Bronchial epithelial cell (primary cell): ENCODE measurements at regions not wholly inside any gene's neighbourhood (a gene's known extent, or its start where the extent isn't known, plus 50 kb on each side); places are given as distances from the start of the nearest gene placed in this dataset.

Experiments used
- DNase-seq: peaks from one replicate; pipeline ENCODE4 v3.0.0-alpha.2; 2010; ENCODE audit warnings: low read depth
- FAIRE-seq: peaks from 2 replicates; lab custom pipeline; 2011; peaks lifted over from hg19 to GRCh38; lab: Jason Lieb, UNC
- H3K27me3 ChIP-seq: 2 replicates; pipeline ENCODE4 v1.5.1; 2011; ENCODE audit warnings: low read length; ENCODE audit not compliant: control insufficient read depth, insufficient read depth
- H3K36me3 ChIP-seq: 2 replicates; pipeline ENCODE4 v1.5.1; 2011; ENCODE audit warnings: low read length; ENCODE audit not compliant: control insufficient read depth, insufficient read depth
- H3K4me3 ChIP-seq: 2 replicates; pipeline ENCODE4 v1.5.1; 2011; ENCODE audit warnings: mild to moderate bottlenecking, low read depth, low read length, control low read depth
- TF ChIP-seq, protein P1 (sequence below): IDR thresholded peaks from 2 replicates; pipeline ENCODE4 v1.5.1; 2011; ENCODE audit warnings: mild to moderate bottlenecking, moderate library complexity, low read length, control low read depth, inconsistent platforms; ENCODE audit not compliant: insufficient read depth, severe bottlenecking

- FAIRE-seq (no peak), DNase-seq (no peak)
- TF ChIP-seq, protein P1, sequence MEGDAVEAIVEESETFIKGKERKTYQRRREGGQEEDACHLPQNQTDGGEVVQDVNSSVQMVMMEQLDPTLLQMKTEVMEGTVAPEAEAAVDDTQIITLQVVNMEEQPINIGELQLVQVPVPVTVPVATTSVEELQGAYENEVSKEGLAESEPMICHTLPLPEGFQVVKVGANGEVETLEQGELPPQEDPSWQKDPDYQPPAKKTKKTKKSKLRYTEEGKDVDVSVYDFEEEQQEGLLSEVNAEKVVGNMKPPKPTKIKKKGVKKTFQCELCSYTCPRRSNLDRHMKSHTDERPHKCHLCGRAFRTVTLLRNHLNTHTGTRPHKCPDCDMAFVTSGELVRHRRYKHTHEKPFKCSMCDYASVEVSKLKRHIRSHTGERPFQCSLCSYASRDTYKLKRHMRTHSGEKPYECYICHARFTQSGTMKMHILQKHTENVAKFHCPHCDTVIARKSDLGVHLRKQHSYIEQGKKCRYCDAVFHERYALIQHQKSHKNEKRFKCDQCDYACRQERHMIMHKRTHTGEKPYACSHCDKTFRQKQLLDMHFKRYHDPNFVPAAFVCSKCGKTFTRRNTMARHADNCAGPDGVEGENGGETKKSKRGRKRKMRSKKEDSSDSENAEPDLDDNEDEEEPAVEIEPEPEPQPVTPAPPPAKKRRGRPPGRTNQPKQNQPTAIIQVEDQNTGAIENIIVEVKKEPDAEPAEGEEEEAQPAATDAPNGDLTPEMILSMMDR: no peak
- Histone ChIP-seq H3K27me3 (no peaks in the 10 kb centered on the region), H3K4me3 (no peak overlapping the region), H3K36me3 (no peaks in the 10 kb centered on the region)
Measured at GRCh38 chr13:90954605-90955195, 392.8 kb upstream of the MIR17HG start.

DNA sequence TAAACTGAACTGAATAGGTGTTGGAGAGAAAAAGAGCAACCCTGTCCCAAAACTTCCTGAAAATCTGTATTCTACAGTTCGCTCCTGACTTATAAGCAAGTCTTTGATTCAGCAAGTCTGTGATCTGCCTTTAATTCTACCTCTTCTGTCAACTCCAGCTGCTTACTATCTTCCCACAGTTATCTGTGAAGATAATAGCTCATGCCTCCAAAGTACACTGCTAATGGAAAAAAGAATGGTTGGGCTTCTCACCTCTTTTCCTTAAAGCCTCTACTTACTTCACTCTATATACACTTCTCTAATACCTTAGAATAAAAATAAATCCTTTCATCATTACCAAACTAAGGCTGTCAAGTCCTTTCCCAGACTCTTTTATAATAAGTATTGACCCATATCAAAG lies 391.5 kb upstream of the MIR17HG start:
- TF ChIP-seq, protein P1: no peak
- Histone ChIP-seq H3K36me3 (no peaks in the 10 kb centered on the region), H3K4me3 (no peak overlapping the region), H3K27me3 (no peaks in the 10 kb centered on the region)
- FAIRE-seq (no peak), DNase-seq (no peak)

- H3K36me3 ChIP-seq: no peaks in the 10 kb centered on the region
- H3K4me3 ChIP-seq: no peak overlapping the region
- no peaks in the 10 kb centered on the region for H3K27me3 ChIP-seq
- no peak for DNase-seq
- TF ChIP-seq, protein P1: no peak
- no peak for FAIRE-seq
Measured at GRCh38 chr13:90958866-90959265, 388.6 kb upstream of the MIR17HG start.

DNA sequence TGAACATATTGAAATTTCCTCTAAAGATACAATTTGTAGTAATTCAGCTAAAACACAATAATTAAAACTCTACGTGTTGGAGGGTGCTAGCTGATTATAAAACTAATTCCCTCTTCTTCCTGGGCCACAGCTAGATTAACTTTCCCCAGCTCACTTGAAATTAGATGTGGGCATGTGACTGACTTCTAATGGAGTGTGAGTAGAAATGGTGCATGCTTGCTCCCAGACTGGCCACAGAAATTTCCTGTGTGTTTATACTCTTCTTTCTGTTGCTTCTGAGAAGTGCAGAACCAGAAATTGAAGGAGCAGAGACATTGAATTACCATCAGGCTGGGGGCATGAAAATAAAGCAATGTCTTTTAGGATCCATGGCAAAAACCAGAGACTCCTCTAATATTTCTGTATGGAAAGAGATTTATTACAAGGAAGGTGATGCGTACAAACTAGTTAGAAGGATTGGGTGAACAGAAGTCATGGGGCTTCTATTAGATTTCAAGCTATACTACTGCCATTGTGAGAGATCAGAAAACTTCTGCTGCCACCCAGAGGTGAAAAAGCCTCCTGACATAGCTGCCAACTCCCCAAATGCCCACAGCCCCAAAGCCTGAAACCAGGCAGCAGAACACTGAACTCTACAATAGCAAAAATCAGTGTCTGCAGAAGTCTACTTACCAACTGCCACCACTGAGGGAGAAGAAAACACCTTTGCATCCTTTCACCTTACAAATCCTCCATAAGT lies 379.2 kb upstream of the MIR17HG start:
- DNase-seq (peak; percentile 29), FAIRE-seq (no peak)
- TF ChIP-seq, protein P1: peak; percentile 69
- no peak overlapping the region for H3K4me3 ChIP-seq
- no peaks in the 10 kb centered on the region for H3K27me3 ChIP-seq
- no peaks in the 10 kb centered on the region for H3K36me3 ChIP-seq

DNA sequence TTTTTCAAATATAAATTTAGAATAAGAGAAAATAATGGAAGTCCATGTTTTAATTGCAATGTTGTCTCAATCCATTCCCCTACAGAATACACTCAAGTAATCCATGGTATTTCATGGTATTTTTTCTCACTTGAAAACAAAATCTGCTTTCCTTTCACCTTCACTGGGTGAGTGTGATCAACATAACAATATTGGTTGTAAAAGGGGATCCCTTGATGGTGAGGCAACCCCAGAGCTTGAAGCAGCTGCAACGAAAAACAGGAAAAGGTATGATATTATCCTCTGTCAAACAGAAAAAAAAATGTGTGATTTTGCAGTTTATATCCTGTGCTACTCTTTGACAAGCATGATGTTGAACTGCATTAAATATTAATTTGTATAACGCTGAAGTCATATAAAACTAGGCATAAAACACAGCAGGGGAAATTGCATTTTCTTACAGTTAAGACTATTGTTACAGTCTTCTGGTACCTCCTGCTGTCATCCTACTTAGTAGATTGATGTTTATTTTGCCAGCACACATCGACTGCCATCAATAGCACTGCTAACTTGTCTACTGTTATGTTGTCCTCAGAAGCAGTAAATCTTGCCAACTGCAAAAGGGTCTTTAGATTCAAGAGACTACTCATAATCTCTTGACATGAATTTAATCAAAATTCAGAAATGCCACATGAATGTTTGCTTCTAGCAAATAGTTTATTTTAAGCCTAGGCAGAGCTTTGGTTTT lies 373.1 kb upstream of the MIR17HG start:
- Histone ChIP-seq H3K4me3 (no peak overlapping the region), H3K36me3 (no peaks in the 10 kb centered on the region), H3K27me3 (no peaks in the 10 kb centered on the region)
- TF ChIP-seq, protein P1: no peak
- no peak for FAIRE-seq
- no peak for DNase-seq
